Nephron (organoid): ENCODE measurements at regions not wholly inside any gene's neighbourhood (a gene's known extent, or its start where the extent isn't known, plus 50 kb on each side); places are given as distances from the start of the nearest gene placed in this dataset.

ENCODE experiments used
- H3K27ac Mint-ChIP-seq, 3 experiments: 2 replicates each; pipeline ENCODE4 v1.8.0; 2020; ENCODE audit warnings: mixed read lengths in 3 of 3, mild to moderate bottlenecking in 2 of 3, moderate library complexity in 1 of 3
- H3K27me3 Mint-ChIP-seq: 2 replicates; pipeline ENCODE4 v1.8.0; 2021; ENCODE audit warnings: low read depth, mild to moderate bottlenecking, moderate library complexity, mixed read lengths
- H3K36me3 Mint-ChIP-seq: 2 replicates; pipeline ENCODE4 v1.8.0; 2020; ENCODE audit warnings: low read depth, mixed read lengths
- H3K4me1 Mint-ChIP-seq: 2 replicates; pipeline ENCODE4 v1.8.0; 2020; ENCODE audit warnings: mixed read lengths
- H3K4me3 Mint-ChIP-seq, 3 experiments: 2 replicates each; pipeline ENCODE4 v1.8.0; 2020; ENCODE audit warnings: mild to moderate bottlenecking in 3 of 3, mixed read lengths in 3 of 3, moderate library complexity in 2 of 3
- H3K9me3 Mint-ChIP-seq: 2 replicates; pipeline ENCODE4 v1.8.0; 2020; ENCODE audit warnings: mixed read lengths
- TF ChIP-seq, protein P1 (sequence below), 3 experiments: fragments of 200-600 bp; sonication (generic); IDR thresholded peaks; one replicate each; pipeline ENCODE4 v1.5.0; 2021; ENCODE audit warnings: antibody characterized with exemption in 3 of 3; ENCODE audit not compliant: unreplicated experiment in 3 of 3

- H3K36me3 Mint-ChIP-seq = no peaks in the 10 kb centered on the region
- H3K9me3 Mint-ChIP-seq = peaks cover 13% of the 10 kb centered on the region
- H3K4me3 Mint-ChIP-seq = no peak overlapping the region
- H3K27ac Mint-ChIP-seq = no peak overlapping the region
- no peaks in the 10 kb centered on the region for H3K4me1 Mint-ChIP-seq
- TF ChIP-seq, protein P1, sequence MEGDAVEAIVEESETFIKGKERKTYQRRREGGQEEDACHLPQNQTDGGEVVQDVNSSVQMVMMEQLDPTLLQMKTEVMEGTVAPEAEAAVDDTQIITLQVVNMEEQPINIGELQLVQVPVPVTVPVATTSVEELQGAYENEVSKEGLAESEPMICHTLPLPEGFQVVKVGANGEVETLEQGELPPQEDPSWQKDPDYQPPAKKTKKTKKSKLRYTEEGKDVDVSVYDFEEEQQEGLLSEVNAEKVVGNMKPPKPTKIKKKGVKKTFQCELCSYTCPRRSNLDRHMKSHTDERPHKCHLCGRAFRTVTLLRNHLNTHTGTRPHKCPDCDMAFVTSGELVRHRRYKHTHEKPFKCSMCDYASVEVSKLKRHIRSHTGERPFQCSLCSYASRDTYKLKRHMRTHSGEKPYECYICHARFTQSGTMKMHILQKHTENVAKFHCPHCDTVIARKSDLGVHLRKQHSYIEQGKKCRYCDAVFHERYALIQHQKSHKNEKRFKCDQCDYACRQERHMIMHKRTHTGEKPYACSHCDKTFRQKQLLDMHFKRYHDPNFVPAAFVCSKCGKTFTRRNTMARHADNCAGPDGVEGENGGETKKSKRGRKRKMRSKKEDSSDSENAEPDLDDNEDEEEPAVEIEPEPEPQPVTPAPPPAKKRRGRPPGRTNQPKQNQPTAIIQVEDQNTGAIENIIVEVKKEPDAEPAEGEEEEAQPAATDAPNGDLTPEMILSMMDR (IDR thresholded peaks at IDR 0.05; ENCODE audit: unreplicated experiment in 3 of 3) = no peak
- peaks cover 34% of the 10 kb centered on the region for H3K27me3 Mint-ChIP-seq
These were observed 103.7 kb upstream of the MVB12B start for GRCh38 chr9:126222835-126223431.

- peaks cover 38% of the 10 kb centered on the region for H3K27me3 Mint-ChIP-seq
- TF ChIP-seq, protein P1 (IDR thresholded peaks at IDR 0.05; ENCODE audit: unreplicated experiment in 3 of 3) = no peak
- H3K9me3 Mint-ChIP-seq = peaks cover 13% of the 10 kb centered on the region
- H3K27ac Mint-ChIP-seq = no peak overlapping the region
- H3K36me3 Mint-ChIP-seq = no peaks in the 10 kb centered on the region
- H3K4me1 Mint-ChIP-seq = no peaks in the 10 kb centered on the region
- no peak overlapping the region for H3K4me3 Mint-ChIP-seq
These were observed 102.7 kb upstream of the MVB12B start for GRCh38 chr9:126223798-126224531.

DNA sequence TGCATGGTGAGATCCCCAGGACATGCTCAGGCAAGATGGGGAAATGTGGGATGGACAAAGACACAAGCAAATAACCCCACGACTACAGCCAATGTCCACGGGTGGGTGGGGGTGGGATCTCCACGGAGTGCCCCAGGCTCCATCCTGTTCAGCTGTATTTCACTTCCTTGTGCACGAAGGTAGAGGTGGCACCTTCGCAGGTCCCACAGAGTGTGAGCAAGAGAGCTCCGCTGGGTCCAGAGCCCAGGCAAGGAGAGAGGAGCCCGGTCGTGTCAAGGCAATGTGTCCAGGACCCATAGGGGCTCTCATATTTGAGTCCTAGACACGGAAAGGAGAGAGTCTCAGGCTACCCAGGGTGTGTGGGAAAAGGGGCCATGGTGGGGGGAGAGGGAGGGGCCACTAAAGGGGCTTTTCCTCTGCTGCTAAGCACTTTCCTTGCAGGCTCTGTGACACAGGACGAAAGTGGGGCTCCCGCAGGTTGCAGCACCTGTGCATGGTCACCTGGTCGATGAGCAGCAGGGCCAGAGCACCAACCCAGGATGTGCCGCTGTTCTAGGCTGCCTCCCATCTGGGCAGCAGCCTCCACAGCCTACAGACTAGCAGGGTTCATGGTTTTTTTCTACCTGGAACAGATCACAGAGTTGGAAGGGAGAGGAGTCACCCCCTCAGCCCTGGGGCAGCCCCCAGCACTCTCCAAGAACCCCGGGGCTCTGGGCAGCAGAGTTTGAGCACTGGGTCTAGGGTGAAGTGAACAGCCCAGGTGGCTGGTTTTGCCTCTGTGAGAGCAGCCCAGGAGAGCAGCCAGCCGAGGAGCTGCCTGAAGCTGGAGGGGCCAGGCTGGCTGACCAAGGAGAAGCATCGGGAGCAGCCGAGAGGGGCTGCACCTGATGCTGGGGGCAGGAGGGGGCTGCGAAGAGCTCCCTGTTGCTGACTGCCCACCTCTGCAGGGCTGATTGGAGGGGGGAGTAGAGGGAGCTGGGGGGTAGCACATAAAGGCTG, 100.7 kb upstream of the MVB12B start:
- TF ChIP-seq, protein P1 (IDR thresholded peaks at IDR 0.05; ENCODE audit: unreplicated experiment in 3 of 3) = no peak
- H3K36me3 Mint-ChIP-seq = no peaks in the 10 kb centered on the region
- peaks cover 40% of the 10 kb centered on the region for H3K27me3 Mint-ChIP-seq
- no peak overlapping the region for H3K27ac Mint-ChIP-seq
- no peak overlapping the region for H3K4me3 Mint-ChIP-seq
- no peaks in the 10 kb centered on the region for H3K4me1 Mint-ChIP-seq
- peaks cover 5% of the 10 kb centered on the region for H3K9me3 Mint-ChIP-seq

- H3K9me3 Mint-ChIP-seq = no peaks in the 10 kb centered on the region
- H3K27me3 Mint-ChIP-seq = peaks cover 41% of the 10 kb centered on the region
- no peak overlapping the region for H3K27ac Mint-ChIP-seq
- H3K4me3 Mint-ChIP-seq = no peak overlapping the region
- no peaks in the 10 kb centered on the region for H3K4me1 Mint-ChIP-seq
- TF ChIP-seq, protein P1 (IDR thresholded peaks at IDR 0.05; ENCODE audit: unreplicated experiment in 3 of 3) = no peak
- H3K36me3 Mint-ChIP-seq = no peaks in the 10 kb centered on the region
These were observed 99.4 kb upstream of the MVB12B start for GRCh38 chr9:126226991-126227936.

DNA sequence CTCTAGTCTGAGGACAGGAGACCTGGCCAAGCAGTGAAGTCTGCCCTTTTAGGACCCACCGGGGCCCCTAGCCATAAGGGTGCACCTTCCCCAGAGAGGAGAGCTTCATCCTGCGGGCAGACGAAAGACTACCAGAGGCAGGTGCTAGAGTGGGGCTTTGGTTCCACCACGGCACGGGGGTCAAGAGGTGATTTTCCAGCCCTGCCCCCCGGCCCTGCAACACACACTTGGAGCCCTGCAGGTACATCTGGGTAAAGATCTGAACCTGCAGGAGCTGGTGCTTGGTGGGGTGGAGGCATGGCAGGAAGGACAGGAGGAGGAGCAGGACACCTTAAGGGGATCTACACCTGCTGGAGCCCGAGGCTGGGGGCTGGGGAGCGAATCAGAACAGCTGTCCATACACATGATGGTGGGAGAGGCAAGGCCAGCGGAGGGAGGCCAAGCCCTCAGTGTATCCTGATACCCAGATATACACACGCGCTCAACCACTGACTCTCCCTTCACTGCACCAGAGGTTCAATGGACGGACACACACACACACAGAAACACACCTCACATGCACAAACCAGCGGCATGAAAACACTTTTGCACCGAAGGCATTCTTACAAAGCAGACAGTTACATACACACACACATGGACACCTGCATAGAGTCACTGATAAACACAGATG, 98.4 kb upstream of the MVB12B start:
- TF ChIP-seq, protein P1 (IDR thresholded peaks at IDR 0.05; ENCODE audit: unreplicated experiment in 3 of 3) = no peak
- no peaks in the 10 kb centered on the region for H3K4me1 Mint-ChIP-seq
- no peaks in the 10 kb centered on the region for H3K36me3 Mint-ChIP-seq
- no peak overlapping the region for H3K27ac Mint-ChIP-seq
- H3K9me3 Mint-ChIP-seq = no peaks in the 10 kb centered on the region
- peaks cover 39% of the 10 kb centered on the region for H3K27me3 Mint-ChIP-seq
- no peak overlapping the region for H3K4me3 Mint-ChIP-seq
